ENCODE measurements at regions not wholly inside any gene's neighbourhood (a gene's known extent, or its start where the extent isn't known, plus 50 kb on each side); places are given as distances from the start of the nearest gene placed in this dataset.

GRCh38 chr9:107975426-107976010 is 485.9 kb upstream of the KLF4 start:
- TF ChIP-seq SP1 (IDR thresholded peaks at IDR 0.05; ENCODE audit: low read depth): no peak
- TF ChIP-seq YY1 (IDR thresholded peaks at IDR 0.05; ENCODE audit: extremely low read depth, insufficient replicate concordance, low read depth, low read length): no peak
- TF ChIP-seq POLR2AphosphoS5 (IDR thresholded peaks at IDR 0.05; ENCODE audit: low read depth, low read length): no peak
- TF ChIP-seq, protein P1, sequence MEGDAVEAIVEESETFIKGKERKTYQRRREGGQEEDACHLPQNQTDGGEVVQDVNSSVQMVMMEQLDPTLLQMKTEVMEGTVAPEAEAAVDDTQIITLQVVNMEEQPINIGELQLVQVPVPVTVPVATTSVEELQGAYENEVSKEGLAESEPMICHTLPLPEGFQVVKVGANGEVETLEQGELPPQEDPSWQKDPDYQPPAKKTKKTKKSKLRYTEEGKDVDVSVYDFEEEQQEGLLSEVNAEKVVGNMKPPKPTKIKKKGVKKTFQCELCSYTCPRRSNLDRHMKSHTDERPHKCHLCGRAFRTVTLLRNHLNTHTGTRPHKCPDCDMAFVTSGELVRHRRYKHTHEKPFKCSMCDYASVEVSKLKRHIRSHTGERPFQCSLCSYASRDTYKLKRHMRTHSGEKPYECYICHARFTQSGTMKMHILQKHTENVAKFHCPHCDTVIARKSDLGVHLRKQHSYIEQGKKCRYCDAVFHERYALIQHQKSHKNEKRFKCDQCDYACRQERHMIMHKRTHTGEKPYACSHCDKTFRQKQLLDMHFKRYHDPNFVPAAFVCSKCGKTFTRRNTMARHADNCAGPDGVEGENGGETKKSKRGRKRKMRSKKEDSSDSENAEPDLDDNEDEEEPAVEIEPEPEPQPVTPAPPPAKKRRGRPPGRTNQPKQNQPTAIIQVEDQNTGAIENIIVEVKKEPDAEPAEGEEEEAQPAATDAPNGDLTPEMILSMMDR (IDR thresholded peaks at IDR 0.05 in 2 of 3, conservative IDR thresholded peaks at IDR 0.05 in 1 of 3; ENCODE audit: borderline replicate concordance in 1 of 3, insufficient read depth in 1 of 3, low read depth in 2 of 3, low read length in 2 of 3): no peak
- no peak for TF ChIP-seq ATF3 (IDR thresholded peaks at IDR 0.05)
- TF ChIP-seq JUND (IDR thresholded peaks at IDR 0.05): no peak
- no peak for TF ChIP-seq ZBTB33 (IDR thresholded peaks at IDR 0.05; ENCODE audit: extremely low read depth, insufficient replicate concordance, low read length)
- no peak for TF ChIP-seq POLR2A (IDR thresholded peaks at IDR 0.05; ENCODE audit: borderline replicate concordance, extremely low read depth, insufficient read depth, insufficient read length)
- no peak for TF ChIP-seq EZH2 (IDR thresholded peaks at IDR 0.05)
- no peak for TF ChIP-seq ZFX (IDR thresholded peaks at IDR 0.05)
- no peak for TF ChIP-seq RAD21 (IDR thresholded peaks at IDR 0.05; ENCODE audit: low read depth)
- TF ChIP-seq CEBPB (IDR thresholded peaks at IDR 0.05; ENCODE audit: low read depth): no peak

Data from HCT116 (cell line).